ENCODE measurements at regions not wholly inside any gene's neighbourhood (a gene's known extent, or its start where the extent isn't known, plus 50 kb on each side); places are given as distances from the start of the nearest gene placed in this dataset.

DNA sequence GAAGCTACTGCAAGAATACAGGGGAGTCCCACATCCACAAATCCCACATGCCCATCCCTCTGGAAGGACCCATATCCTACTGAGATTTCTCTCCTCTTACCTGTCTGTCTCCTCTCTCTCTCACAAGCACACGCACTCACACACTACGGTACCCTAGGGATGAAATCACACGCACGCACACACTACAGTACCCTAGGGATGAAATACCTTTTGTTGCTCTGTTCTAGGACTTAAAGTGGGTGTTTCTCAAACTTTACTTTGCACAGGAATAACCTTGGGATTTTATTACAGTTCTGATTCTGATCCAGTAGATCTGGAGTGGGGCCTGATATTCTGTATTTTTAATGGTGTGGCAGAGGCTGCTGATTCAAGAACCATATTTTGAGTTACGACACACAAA, 622.2 kb upstream of the ZNF385D start:
- H3K27ac ChIP-seq (ENCODE audit: extremely low read depth, low read depth, low read length): no peak overlapping the region
- H3K4me3 ChIP-seq: no peak overlapping the region
- no peak for ATAC-seq
- H3K4me2 ChIP-seq (ENCODE audit: insufficient read depth, low read length): no peak overlapping the region
- H4K20me1 ChIP-seq (replicated peaks; ENCODE audit: control insufficient read depth, insufficient read depth, low read length): no peaks in the 10 kb centered on the region
- no peak for FAIRE-seq
- H3K9me1 ChIP-seq (ENCODE audit: control insufficient read depth, insufficient read depth, low read length): no peaks in the 10 kb centered on the region
- in situ Hi-C loops (cut with MboI) (no loop called here), intact Hi-C loops (cut with micrococcal nuclease) (no loop called here)
- H3K9me3 ChIP-seq (replicated peaks; ENCODE audit: control insufficient read depth, insufficient read depth, low read depth, low read length): no peaks in the 10 kb centered on the region
- 0% methylated on average over 5 of the region's 5 CpGs for WGBS (ENCODE audit: insufficient coverage, low coverage, missing lambda C conversion rate)
- ChIA-PET CTCF (ENCODE audit: low intra/inter-chr PET ratio) (no interaction called here), POLR2A (no interaction called here)
- no peak for DNase-seq (ENCODE audit: extremely low read depth in 1 of 4, low spot score in 3 of 4)
- no peaks in the 10 kb centered on the region for H3K79me2 ChIP-seq (ENCODE audit: control insufficient read depth, insufficient read depth, low read length)
- H3K9ac ChIP-seq (ENCODE audit: insufficient read depth in 1 of 2, low read depth in 2 of 2, low read length in 2 of 2): no peak overlapping the region
- H3K36me3 ChIP-seq (ENCODE audit: control insufficient read depth, insufficient read depth, low read length): no peaks in the 10 kb centered on the region
- H2AFZ ChIP-seq (ENCODE audit: low read depth, low read length): no peak overlapping the region
- no TSS peak for BruUV-seq (replicated peaks)
- H3K4me1 ChIP-seq (replicated peaks in 1 of 2; ENCODE audit: control insufficient read depth in 2 of 2, insufficient read depth in 2 of 2, low read length in 2 of 2): no peaks in the 10 kb centered on the region
- TF ChIP-seq DPF2 (IDR thresholded peaks at IDR 0.05): no peak
- no peak for TF ChIP-seq CREB1 (IDR thresholded peaks at IDR 0.05)
- no peak for TF ChIP-seq CREB1 (CRISPR knock-in tag; IDR thresholded peaks at IDR 0.05)
- TF ChIP-seq, protein P1, sequence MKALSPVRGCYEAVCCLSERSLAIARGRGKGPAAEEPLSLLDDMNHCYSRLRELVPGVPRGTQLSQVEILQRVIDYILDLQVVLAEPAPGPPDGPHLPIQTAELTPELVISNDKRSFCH (CRISPR knock-in tag; IDR thresholded peaks at IDR 0.05): no peak
- TF ChIP-seq, protein P1 (tag; IDR thresholded peaks at IDR 0.05): no peak
- TF ChIP-seq ZC3H4 (CRISPR knock-in tag; IDR thresholded peaks at IDR 0.05; ENCODE audit: borderline replicate concordance): no peak
- TF ChIP-seq, protein P2, sequence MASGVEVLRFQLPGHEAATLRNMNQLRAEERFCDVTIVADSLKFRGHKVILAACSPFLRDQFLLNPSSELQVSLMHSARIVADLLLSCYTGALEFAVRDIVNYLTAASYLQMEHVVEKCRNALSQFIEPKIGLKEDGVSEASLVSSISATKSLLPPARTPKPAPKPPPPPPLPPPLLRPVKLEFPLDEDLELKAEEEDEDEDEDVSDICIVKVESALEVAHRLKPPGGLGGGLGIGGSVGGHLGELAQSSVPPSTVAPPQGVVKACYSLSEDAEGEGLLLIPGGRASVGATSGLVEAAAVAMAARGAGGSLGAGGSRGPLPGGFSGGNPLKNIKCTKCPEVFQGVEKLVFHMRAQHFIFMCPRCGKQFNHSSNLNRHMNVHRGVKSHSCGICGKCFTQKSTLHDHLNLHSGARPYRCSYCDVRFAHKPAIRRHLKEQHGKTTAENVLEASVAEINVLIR (CRISPR knock-in tag; IDR thresholded peaks at IDR 0.05): no peak
- no peak for TF ChIP-seq THRA (IDR thresholded peaks at IDR 0.05)
- TF ChIP-seq ZNF511 (CRISPR knock-in tag; IDR thresholded peaks at IDR 0.05): no peak
- TF ChIP-seq ERF (CRISPR knock-in tag; IDR thresholded peaks at IDR 0.05): no peak
- no peak for TF ChIP-seq ZNF668 (CRISPR knock-in tag; IDR thresholded peaks at IDR 0.05)
- no peak for TF ChIP-seq NFATC3 (IDR thresholded peaks at IDR 0.05)
- TF ChIP-seq CBX1 (IDR thresholded peaks at IDR 0.05; ENCODE audit: low read depth): no peak
- TF ChIP-seq TAF9B (IDR thresholded peaks at IDR 0.05; ENCODE audit: partially characterized antibody): no peak
- no peak for TF ChIP-seq ZFP1 (CRISPR knock-in tag; IDR thresholded peaks at IDR 0.05)
- TF ChIP-seq TBL1XR1 (IDR thresholded peaks at IDR 0.05; ENCODE audit: low read length in 2 of 2): no peak
- TF ChIP-seq KHSRP (IDR thresholded peaks at IDR 0.05): no peak
- TF ChIP-seq ZNF239 (CRISPR knock-in tag; IDR thresholded peaks at IDR 0.05): no peak
- TF ChIP-seq, protein P3, sequence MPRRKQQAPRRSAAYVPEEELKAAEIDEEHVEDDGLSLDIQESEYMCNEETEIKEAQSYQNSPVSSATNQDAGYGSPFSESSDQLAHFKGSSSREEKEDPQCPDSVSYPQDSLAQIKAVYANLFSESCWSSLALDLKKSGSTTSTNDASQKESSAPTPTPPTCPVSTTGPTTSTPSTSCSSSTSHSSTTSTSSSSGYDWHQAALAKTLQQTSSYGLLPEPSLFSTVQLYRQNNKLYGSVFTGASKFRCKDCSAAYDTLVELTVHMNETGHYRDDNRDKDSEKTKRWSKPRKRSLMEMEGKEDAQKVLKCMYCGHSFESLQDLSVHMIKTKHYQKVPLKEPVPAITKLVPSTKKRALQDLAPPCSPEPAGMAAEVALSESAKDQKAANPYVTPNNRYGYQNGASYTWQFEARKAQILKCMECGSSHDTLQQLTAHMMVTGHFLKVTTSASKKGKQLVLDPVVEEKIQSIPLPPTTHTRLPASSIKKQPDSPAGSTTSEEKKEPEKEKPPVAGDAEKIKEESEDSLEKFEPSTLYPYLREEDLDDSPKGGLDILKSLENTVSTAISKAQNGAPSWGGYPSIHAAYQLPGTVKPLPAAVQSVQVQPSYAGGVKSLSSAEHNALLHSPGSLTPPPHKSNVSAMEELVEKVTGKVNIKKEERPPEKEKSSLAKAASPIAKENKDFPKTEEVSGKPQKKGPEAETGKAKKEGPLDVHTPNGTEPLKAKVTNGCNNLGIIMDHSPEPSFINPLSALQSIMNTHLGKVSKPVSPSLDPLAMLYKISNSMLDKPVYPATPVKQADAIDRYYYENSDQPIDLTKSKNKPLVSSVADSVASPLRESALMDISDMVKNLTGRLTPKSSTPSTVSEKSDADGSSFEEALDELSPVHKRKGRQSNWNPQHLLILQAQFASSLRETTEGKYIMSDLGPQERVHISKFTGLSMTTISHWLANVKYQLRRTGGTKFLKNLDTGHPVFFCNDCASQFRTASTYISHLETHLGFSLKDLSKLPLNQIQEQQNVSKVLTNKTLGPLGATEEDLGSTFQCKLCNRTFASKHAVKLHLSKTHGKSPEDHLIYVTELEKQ (CRISPR knock-in tag; IDR thresholded peaks at IDR 0.05): no peak
- H3K27me3 ChIP-seq (ENCODE audit: control insufficient read depth in 2 of 2, insufficient read depth in 2 of 2, low read length in 2 of 2): no peaks in the 10 kb centered on the region
